ENCODE measurements at regions not wholly inside any gene's neighbourhood (a gene's known extent, or its start where the extent isn't known, plus 50 kb on each side); places are given as distances from the start of the nearest gene placed in this dataset.

- TF ChIP-seq CTCF (IDR thresholded peaks at IDR 0.05; ENCODE audit: insufficient read depth, low read length, poor library complexity, severe bottlenecking), result no peak
- no peak for TF ChIP-seq EZH2phosphoT487 (conservative IDR thresholded peaks at IDR 0.05; ENCODE audit: low read length)
Observed at GRCh38 chr3:159765030-159765859, 223.4 kb upstream of the IL12A start.

Data from SU-DHL-6 (cell line).